PC-9 (cell line): ENCODE measurements at regions not wholly inside any gene's neighbourhood (a gene's known extent, or its start where the extent isn't known, plus 50 kb on each side); places are given as distances from the start of the nearest gene placed in this dataset.

Experiments used
- BruUV-seq: library from RNA; stranded (reverse); fragments of 400-500 nt; replicated peaks from 2 replicates; lab custom pipeline; 2021; lab: Mats Ljungman, UMichigan
- CTCF ChIA-PET: fragments of 300-600 bp; sonication (Branson Sonifier 250); formaldehyde crosslinking; loops from one replicate; lab custom pipeline; 2022; ENCODE audit warnings: antibody characterized with exemption; lab: Charles Lee
- POLR2A ChIA-PET: fragments of 300-600 bp; sonication (Branson Sonifier 250); formaldehyde crosslinking; loops from one replicate; lab custom pipeline; 2022; ENCODE audit warnings: antibody characterized with exemption; ENCODE audit not compliant: unreplicated experiment; lab: Charles Lee
- DNase-seq, 2 experiments: peaks; one replicate each; pipeline versions ENCODE4 v3.0.0 to v3.0.0-alpha.2; 2015 to 2022; ENCODE audit warnings: mixed read lengths in 1 of 2
- H2AFZ ChIP-seq: fragments of 200-600 bp; sonication (generic); 2 replicates; pipeline ENCODE4 v1.8.1; 2017; ENCODE audit warnings: antibody characterized with exemption
- H3F3A ChIP-seq: fragments of 200-600 bp; sonication (generic); 2 replicates; pipeline ENCODE4 v1.8.1; 2017; ENCODE audit warnings: antibody characterized with exemption, mild to moderate bottlenecking, low read depth; ENCODE audit not compliant: insufficient read depth
- H3K27ac ChIP-seq: fragments of 200-600 bp; sonication (generic); 2 replicates; pipeline ENCODE4 v1.6.1; 2016; ENCODE audit warnings: mixed run types
- H3K27me3 ChIP-seq: fragments of 200-600 bp; sonication (generic); 2 replicates; pipeline ENCODE4 v1.6.1; 2016; ENCODE audit warnings: low read depth, mixed run types; ENCODE audit not compliant: insufficient read depth
- H3K36me3 ChIP-seq: fragments of 200-600 bp; sonication (generic); 2 replicates; pipeline ENCODE4 v1.6.1; 2016; ENCODE audit warnings: low read depth, mixed run types
- H3K4me1 ChIP-seq: fragments of 200-600 bp; sonication (generic); replicated peaks from 2 replicates; pipeline ENCODE4 v1.6.1; 2016; ENCODE audit warnings: mixed run types; ENCODE audit not compliant: insufficient read depth
- H3K4me2 ChIP-seq: fragments of 200-600 bp; sonication (generic); 2 replicates; pipeline ENCODE4 v1.6.1; 2017; ENCODE audit warnings: mixed run types
- H3K4me3 ChIP-seq: fragments of 200-600 bp; sonication (generic); 2 replicates; pipeline ENCODE4 v1.6.1; 2016; ENCODE audit warnings: mixed run types
- H3K79me2 ChIP-seq: fragments of 200-600 bp; sonication (generic); 2 replicates; pipeline ENCODE4 v1.6.1; 2017; ENCODE audit warnings: low read depth, mixed run types
- H3K9me2 ChIP-seq: fragments of 200-600 bp; sonication (generic); 2 replicates; pipeline ENCODE4 v1.8.1; 2017; ENCODE audit warnings: mild to moderate bottlenecking; ENCODE audit not compliant: insufficient read depth
- H3K9me3 ChIP-seq: fragments of 200-600 bp; sonication (generic); 2 replicates; pipeline ENCODE4 v1.8.1; 2016; ENCODE audit warnings: low read depth; ENCODE audit not compliant: insufficient read depth
- H4K20me1 ChIP-seq: fragments of 200-600 bp; sonication (generic); 2 replicates; pipeline ENCODE4 v1.8.1; 2017; ENCODE audit not compliant: insufficient read depth
- CTCF ChIP-seq: fragments of 200-600 bp; sonication (generic); conservative IDR thresholded peaks from 2 replicates; pipeline ENCODE4 v1.6.1; 2017; ENCODE audit warnings: mixed run types, antibody characterized with exemption, mild to moderate bottlenecking, moderate library complexity
- EZH2 ChIP-seq: fragments of 200-600 bp; sonication (generic); IDR thresholded peaks from 2 replicates; pipeline ENCODE4 v1.8.0; 2017; ENCODE audit warnings: antibody characterized with exemption, low read depth
- intact Hi-C: fragments of 100-400 bp; cut with micrococcal nuclease; formaldehyde crosslinking; loops from one replicate; pipeline ENCODE4 v1.10.0; 2022; ENCODE audit not compliant: unreplicated experiment

- POLR2A ChIA-PET: no interaction called here
These were observed 345.0 kb downstream of the LRIG3 start for GRCh38 chr12:58575256-58575655.

GRCh38 chr12:58576081-58576480 is 344.2 kb downstream of the LRIG3 start:
- no peaks in the 10 kb centered on the region for H3K9me2 ChIP-seq
- DNase-seq: no peak
- H3K27ac ChIP-seq: no peak overlapping the region
- no peaks in the 10 kb centered on the region for H3K27me3 ChIP-seq
- ChIA-PET POLR2A (no interaction called here), CTCF (no interaction called here)
- H2AFZ ChIP-seq: no peak overlapping the region
- no peak overlapping the region for H3K4me3 ChIP-seq
- no peak overlapping the region for H3K4me2 ChIP-seq
- no peaks in the 10 kb centered on the region for H3K4me1 ChIP-seq
- H3K79me2 ChIP-seq: no peaks in the 10 kb centered on the region
- no peaks in the 10 kb centered on the region for H4K20me1 ChIP-seq
- no peaks in the 10 kb centered on the region for H3K36me3 ChIP-seq
- TF ChIP-seq EZH2 (no peak), CTCF (no peak)
- no peaks in the 10 kb centered on the region for H3K9me3 ChIP-seq
- no peaks in the 10 kb centered on the region for H3F3A ChIP-seq
- no TSS peak for BruUV-seq
- intact Hi-C loops: no loop called here

More at GRCh38 chr12:58575256-58575655, 345.0 kb downstream of the LRIG3 start:
- no peak overlapping the region for H3K4me2 ChIP-seq
- no peaks in the 10 kb centered on the region for H3K36me3 ChIP-seq
- no peaks in the 10 kb centered on the region for H3K79me2 ChIP-seq
- H3K4me1 ChIP-seq: no peaks in the 10 kb centered on the region
- H3K27me3 ChIP-seq: no peaks in the 10 kb centered on the region
- H3K9me2 ChIP-seq: no peaks in the 10 kb centered on the region
- CTCF ChIA-PET: no interaction called here
- no peak overlapping the region for H3K4me3 ChIP-seq
- H3F3A ChIP-seq: no peaks in the 10 kb centered on the region
- intact Hi-C loops: no loop called here
- no peak overlapping the region for H3K27ac ChIP-seq
- no peak for DNase-seq
- no peak overlapping the region for H2AFZ ChIP-seq
- BruUV-seq: no TSS peak
- no peaks in the 10 kb centered on the region for H4K20me1 ChIP-seq
- H3K9me3 ChIP-seq: no peaks in the 10 kb centered on the region
- TF ChIP-seq CTCF (no peak), EZH2 (no peak)

GRCh38 chr12:58576916-58577315 is 343.4 kb downstream of the LRIG3 start:
- H3K9me3 ChIP-seq: no peaks in the 10 kb centered on the region
- H3K4me1 ChIP-seq: no peaks in the 10 kb centered on the region
- no peaks in the 10 kb centered on the region for H3K36me3 ChIP-seq
- no TSS peak for BruUV-seq
- H4K20me1 ChIP-seq: no peaks in the 10 kb centered on the region
- H3K27ac ChIP-seq: no peak overlapping the region
- H3K9me2 ChIP-seq: no peaks in the 10 kb centered on the region
- H3K27me3 ChIP-seq: no peaks in the 10 kb centered on the region
- no peak for TF ChIP-seq CTCF
- no peak for TF ChIP-seq EZH2
- intact Hi-C loops: no loop called here
- no peak overlapping the region for H3K4me3 ChIP-seq
- ChIA-PET CTCF (no interaction called here), POLR2A (no interaction called here)
- no peak overlapping the region for H2AFZ ChIP-seq
- no peaks in the 10 kb centered on the region for H3F3A ChIP-seq
- H3K4me2 ChIP-seq: no peak overlapping the region
- no peak for DNase-seq
- no peaks in the 10 kb centered on the region for H3K79me2 ChIP-seq
